ENCODE measurements at regions not wholly inside any gene's neighbourhood (a gene's known extent, or its start where the extent isn't known, plus 50 kb on each side); places are given as distances from the start of the nearest gene placed in this dataset.
"Not testable (repeated sequence)": the region's sequence is repeated elsewhere in the genome, so short reads cannot be mapped to it uniquely, and the experiment has no call there.

- DNase-seq (ENCODE audit: low spot score) = no peak
Measured at GRCh38 chr12:90829044-90829443, 125.9 kb downstream of the CCER1 start.

- no peak for DNase-seq (ENCODE audit: low spot score)
Measured at GRCh38 chr12:90828621-90829020, 126.4 kb downstream of the CCER1 start.

DNA sequence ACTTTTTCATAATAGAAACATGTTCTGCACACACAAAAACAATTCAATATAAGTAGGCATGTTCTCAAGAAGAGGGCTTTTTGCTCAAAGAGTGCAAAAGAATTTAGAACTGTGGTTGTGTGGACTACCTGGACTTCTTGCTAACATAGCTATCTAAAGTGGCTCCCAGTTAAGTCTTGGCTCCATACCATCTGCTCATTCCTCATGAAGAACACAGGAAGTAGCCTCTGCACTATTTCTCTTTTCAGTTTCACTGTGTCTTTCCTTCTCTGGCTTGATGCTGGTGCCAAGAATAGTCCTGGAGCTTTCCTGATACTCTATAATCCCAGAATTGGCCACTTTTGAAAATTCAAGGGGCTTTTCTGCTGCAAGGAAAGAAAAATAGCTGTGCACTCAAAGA, 127.4 kb downstream of the CCER1 start:
- no peak for DNase-seq (ENCODE audit: low spot score)

GRCh38 chr12:90826036-90826435, 128.9 kb downstream of the CCER1 start:
- no peak for DNase-seq (ENCODE audit: low spot score)

GRCh38 chr12:90823859-90824258, 131.1 kb downstream of the CCER1 start:
- DNase-seq (ENCODE audit: low spot score) = no peak

GRCh38 chr12:90819709-90820108, 135.3 kb downstream of the CCER1 start:
- no peak for DNase-seq (ENCODE audit: low spot score)

- DNase-seq (ENCODE audit: low spot score) = no peak
Measured at GRCh38 chr12:90816353-90817089, 138.5 kb downstream of the CCER1 start.

DNA sequence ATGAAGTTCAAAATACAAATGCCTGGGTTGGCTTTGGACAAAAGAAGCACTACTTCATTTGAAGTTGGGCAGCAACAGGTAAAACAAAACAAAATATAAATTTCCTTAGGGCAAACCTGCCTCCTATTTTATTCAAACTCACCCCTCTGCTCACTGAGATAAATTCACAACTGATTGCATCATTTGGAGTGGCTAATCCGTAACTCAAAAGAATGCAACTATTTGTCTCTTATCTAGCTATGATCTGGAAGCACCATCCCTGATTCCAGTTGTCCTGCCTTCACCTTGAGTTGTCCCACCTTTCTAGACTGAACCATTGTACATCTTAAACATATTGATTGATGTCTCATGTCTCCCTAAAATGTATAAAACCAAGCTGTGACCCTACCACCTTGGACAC, 145.0 kb downstream of the CCER1 start:
- no peak for DNase-seq (ENCODE audit: low spot score)

- no peak for DNase-seq (ENCODE audit: low spot score)
Measured at GRCh38 chr12:90808568-90808967, 146.4 kb downstream of the CCER1 start.

DNA sequence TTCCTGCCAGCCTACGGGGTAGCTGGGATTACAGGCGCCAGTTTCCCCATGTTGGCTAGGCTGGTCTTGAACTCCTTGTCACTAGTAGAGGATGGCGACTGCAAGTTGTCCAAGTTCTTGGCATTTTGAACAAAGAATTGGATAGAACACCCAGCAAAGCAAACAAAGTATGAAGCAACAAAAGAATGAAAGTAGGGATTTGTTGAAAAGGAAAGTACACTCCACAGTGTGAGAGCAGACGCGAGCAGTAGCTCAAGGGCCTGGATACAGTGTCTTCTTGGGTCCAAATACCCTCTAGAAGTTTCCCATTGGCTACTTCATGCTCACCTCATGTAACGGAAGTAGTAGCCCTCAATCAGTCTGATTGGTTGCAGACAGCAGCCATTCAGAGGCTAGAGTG, 152.2 kb downstream of the CCER1 start:
- DNase-seq (ENCODE audit: low spot score) = no peak

DNA sequence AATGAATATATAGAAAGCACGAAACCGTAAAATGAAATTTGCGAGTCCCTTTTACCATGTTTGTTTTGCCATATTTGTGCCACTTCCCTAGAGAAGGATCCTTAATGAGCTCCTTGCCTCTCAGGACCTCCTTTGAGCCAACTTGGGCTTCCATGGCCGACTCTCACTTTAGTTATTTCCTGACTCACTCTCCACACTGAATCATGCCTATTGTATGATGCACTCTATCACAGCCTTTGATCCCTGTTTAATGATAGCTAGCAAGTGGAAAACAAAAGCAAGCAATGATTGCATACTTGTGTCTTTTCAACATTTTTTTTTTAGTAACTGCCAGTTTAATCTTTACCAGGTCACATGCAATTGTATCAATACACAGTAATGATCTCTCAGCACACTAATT, 153.2 kb downstream of the CCER1 start:
- no peak for DNase-seq (ENCODE audit: low spot score)

GRCh38 chr12:90794212-90794611, 160.8 kb downstream of the CCER1 start:
- DNase-seq (ENCODE audit: low spot score) = no peak

DNA sequence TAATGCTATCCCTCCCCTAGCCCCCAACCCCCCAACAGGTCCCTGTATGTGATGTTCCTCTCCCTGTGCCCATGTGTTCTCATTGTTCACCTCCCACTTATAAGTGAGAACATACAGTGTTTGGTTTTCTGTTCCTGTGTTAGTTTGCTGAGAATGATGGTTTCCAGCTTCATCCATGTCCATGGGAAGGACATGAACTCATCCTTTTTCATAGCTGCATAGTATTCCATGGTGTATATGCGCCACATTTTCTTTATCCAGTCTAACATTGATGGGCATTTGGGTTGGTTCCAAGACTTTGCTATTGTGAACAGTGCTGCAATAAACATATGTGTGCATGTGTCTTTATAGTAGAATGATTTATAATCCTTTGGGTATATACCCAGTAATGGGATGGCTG, 162.3 kb downstream of the CCER1 start:
- DNase-seq (ENCODE audit: low spot score) = not testable (repeated sequence)

GRCh38 chr12:90791445-90791844, 163.5 kb downstream of the CCER1 start:
- peak; percentile 77 for DNase-seq (ENCODE audit: low spot score)

DNA sequence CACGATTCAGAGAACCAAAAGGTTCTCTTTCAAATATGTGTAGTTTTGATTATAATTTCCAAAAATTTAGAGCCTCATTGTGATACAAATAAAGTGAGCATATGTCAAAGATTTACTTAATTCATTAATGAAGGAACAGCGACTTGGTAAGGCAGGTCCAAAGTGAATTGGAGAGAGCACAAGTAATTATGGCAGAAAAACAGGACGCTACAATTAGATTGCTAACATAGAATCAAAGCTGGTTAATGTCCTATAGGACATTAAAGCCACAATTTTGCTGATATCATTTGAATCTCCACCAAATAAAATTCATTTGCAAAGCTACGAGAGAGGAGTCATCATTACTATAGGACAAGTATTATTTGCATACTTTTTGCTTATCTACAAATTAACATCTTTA, 164.2 kb downstream of the CCER1 start:
- DNase-seq (ENCODE audit: low spot score) = peak; percentile 7

- no peak for DNase-seq (ENCODE audit: low spot score)
Measured at GRCh38 chr12:90773491-90773890, 181.5 kb downstream of the CCER1 start.

- DNase-seq (ENCODE audit: low spot score) = no peak
Measured at GRCh38 chr12:90770861-90771260, 184.1 kb downstream of the CCER1 start.

- DNase-seq (ENCODE audit: low spot score) = no peak
Measured at GRCh38 chr12:90757957-90758356, 197.0 kb downstream of the CCER1 start.

DNA sequence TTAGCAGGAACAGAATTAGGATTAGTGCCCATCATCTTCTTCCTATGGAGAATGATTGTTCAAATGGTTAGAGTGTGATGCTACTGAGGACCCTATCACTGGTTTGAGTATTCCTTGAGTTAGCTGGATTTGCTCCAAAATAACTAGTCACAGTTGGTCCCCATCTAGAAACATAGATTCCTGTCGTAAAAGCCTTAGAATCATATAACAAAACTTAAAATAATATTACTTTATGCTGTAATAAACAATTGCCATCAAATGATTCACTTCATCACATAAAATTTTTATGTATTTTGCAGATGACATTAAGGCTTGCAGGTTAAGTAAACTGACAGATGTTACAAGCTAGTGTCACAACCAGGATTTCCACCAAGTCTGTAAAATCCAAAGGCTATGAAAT, 209.8 kb downstream of the CCER1 start:
- no peak for DNase-seq (ENCODE audit: low spot score)

DNA sequence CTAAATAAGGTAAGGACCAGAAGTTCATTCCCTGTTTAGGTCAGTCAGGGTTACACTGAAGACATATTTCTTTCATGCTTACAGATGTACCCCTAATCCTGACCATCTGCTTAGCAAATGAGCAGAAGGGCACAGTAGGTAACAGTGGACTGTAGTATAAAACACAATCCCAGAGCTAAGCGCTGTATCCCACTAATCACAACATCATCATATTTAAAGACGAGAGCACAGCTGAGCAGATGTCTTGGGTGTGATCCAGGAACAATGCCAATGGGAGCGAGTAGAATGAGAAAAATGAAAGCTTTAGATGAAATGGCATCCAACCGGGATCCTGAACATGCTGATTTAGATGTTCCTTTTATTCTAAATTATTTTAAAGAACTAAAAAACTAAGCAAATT, 213.4 kb downstream of the CCER1 start:
- no peak for DNase-seq (ENCODE audit: low spot score)

GRCh38 chr12:90729736-90730135, 225.2 kb downstream of the CCER1 start:
- DNase-seq (ENCODE audit: low spot score) = no peak

- DNase-seq (ENCODE audit: low spot score) = no peak
Measured at GRCh38 chr12:90712671-90713070, 242.3 kb downstream of the CCER1 start.

GRCh38 chr12:90710711-90711110, 244.3 kb downstream of the CCER1 start:
- DNase-seq (ENCODE audit: low spot score) = no peak

DNA sequence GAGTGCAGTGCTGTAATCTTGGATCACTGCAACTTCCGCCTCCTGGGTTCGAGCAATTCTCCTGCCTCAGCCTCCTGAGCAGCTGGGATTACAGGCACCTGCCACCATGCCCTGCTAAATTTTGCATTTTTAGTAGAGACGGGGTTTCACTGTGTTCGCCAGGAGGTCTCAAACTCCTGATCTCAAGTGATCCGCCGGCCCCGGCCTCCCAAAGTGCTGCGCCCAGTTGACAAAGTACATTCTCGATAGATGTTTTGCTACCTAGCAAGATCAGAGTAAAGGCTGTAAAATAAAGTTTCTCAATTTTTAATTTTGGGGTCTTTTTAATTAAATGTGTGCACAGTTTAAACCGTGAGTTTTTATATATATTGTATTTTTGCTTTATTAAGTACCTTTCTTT, 248.9 kb downstream of the CCER1 start:
- DNase-seq (ENCODE audit: low spot score) = no peak
